ENCODE measurements at regions not wholly inside any gene's neighbourhood (a gene's known extent, or its start where the extent isn't known, plus 50 kb on each side); places are given as distances from the start of the nearest gene placed in this dataset.
"Not testable (repeated sequence)": the region's sequence is repeated elsewhere in the genome, so short reads cannot be mapped to it uniquely, and the experiment has no call there.

DNA sequence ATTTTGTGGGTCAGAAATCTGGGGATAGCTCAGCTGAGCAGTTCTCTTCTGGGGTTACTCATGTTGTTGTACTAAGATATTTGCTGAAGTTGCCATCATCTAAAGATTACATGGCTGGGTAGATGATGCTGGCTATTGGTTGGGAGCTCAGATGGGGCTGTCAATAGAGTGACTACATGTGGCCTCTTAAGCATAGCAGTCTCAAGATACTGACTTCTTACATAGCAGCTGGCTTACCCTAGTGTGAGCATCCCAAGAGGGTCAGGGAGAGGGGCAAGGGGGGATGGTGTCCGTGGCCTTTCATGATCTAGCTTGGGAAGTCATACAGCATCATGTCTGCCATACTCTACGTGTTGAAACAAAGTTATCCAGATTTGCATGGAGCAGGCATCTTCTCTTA, 90.1 kb upstream of the HMGA2 start:
- Histone ChIP-seq H3K9ac (no peak overlapping the region), H3K9me3 (peaks cover 8% of the 10 kb centered on the region), H3K27me3 (no peaks in the 10 kb centered on the region), H3K36me3 (0 out of 2 replicates have a peak, but pooled peaks cover 2% of the 10 kb centered on the region), H3K4me1 (no peaks in the 10 kb centered on the region), H3K4me3 (no peak overlapping the region), H3K27ac (no peak overlapping the region), H3K4me2 (no peak overlapping the region), H4K20me1 (no peaks in the 10 kb centered on the region)
- no peak for TF ChIP-seq Cebpa-rat (IDR thresholded peaks at IDR 0.05)

DNA sequence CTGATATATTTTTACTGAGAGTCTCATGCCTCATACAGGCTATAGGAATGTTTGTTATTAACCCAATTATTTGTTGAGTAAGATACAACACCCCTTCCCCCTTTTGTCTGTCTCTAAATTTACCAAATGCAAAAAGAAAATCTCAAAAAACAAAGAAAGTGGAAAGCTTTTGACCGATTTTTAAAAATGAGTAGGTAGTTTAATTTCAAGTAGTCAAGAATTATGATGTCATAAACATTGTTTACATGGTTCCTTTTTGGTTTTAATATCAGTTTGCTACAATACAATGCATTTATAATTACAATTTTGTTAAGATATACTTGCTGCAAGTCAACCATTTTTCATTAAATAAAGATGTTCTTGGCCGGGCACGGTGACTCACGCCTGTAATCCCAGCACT, 84.7 kb upstream of the HMGA2 start:
- no peaks in the 10 kb centered on the region for H3K36me3 ChIP-seq
- H3K27ac ChIP-seq, result no peak overlapping the region
- H3K27me3 ChIP-seq, result no peaks in the 10 kb centered on the region
- no peak overlapping the region for H3K4me3 ChIP-seq
- peaks cover 46% of the 10 kb centered on the region for H3K9me3 ChIP-seq
- TF ChIP-seq Cebpa-rat (IDR thresholded peaks at IDR 0.05), result no peak
- H3K4me1 ChIP-seq, result no peaks in the 10 kb centered on the region
- no peaks in the 10 kb centered on the region for H4K20me1 ChIP-seq
- H3K4me2 ChIP-seq, result no peak overlapping the region
- no peak overlapping the region for H3K9ac ChIP-seq

DNA sequence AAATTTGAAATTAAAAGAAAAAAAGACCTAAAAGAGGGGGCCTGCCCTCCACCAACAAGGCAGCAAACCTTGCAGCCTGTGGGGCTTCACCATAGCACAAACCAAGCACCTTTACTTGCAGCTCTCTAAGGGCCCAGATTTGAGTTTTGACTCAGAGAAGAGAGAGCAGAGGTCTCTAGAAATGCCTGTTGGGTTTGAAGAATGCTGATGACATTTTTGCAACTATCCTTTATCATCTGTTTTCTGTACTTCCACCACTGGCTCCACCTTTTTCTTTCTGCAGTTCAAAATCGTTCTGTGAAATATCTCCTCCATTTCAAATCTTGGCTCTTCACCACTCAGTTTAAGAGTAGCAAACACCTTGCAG, 83.8 kb upstream of the HMGA2 start:
- Histone ChIP-seq H3K4me3 (no peak overlapping the region), H3K4me1 (no peaks in the 10 kb centered on the region), H3K36me3 (no peaks in the 10 kb centered on the region), H3K27me3 (no peaks in the 10 kb centered on the region), H3K27ac (no peak overlapping the region), H4K20me1 (no peaks in the 10 kb centered on the region), H3K9ac (no peak overlapping the region), H3K4me2 (no peak overlapping the region), H3K9me3 (peaks cover 49% of the 10 kb centered on the region)
- no peak for TF ChIP-seq Cebpa-rat (IDR thresholded peaks at IDR 0.05)

DNA sequence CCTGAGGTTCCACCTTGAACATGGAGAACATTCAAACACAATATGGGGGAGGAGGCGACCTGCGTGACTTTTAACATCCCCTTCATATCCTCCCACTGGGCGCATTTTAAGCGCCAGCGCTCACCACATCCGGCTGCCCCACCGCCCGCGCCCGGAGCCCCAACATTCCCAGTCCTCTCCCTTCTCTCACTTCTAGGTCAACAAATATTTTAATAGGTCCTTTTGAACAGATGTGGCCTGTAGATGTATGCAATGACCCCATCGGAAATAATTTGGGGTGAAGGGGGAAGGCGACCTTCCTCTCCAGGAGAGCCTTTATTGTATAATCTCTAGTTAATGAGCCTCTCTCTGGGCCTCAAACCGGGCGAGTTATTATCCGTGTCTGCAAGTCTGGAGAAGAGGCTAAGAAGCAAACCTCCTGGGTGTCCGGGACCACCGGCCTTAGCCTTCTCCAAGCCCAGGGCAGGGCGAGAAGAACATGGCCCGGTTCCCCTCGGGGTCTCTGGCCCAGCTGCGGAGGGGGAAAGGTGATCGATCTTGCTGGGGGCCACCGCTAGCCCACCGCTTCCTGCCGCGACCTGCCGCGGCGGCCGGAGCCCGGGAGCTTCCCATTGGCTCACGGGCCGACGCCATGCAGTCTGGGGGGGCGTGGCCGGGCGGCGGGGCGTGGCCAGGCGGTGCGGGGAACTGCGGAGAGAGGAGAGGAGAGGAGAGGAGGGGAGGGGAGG, 83.2 kb upstream of the HMGA2 start:
- Histone ChIP-seq H4K20me1 (no peaks in the 10 kb centered on the region), H3K4me3 (no peak overlapping the region), H3K9me3 (peaks cover 49% of the 10 kb centered on the region), H3K4me2 (no peak overlapping the region), H3K36me3 (no peaks in the 10 kb centered on the region), H3K9ac (no peak overlapping the region), H3K4me1 (no peaks in the 10 kb centered on the region), H3K27me3 (no peaks in the 10 kb centered on the region), H3K27ac (no peak overlapping the region)
- no peak for TF ChIP-seq Cebpa-rat (IDR thresholded peaks at IDR 0.05)

DNA sequence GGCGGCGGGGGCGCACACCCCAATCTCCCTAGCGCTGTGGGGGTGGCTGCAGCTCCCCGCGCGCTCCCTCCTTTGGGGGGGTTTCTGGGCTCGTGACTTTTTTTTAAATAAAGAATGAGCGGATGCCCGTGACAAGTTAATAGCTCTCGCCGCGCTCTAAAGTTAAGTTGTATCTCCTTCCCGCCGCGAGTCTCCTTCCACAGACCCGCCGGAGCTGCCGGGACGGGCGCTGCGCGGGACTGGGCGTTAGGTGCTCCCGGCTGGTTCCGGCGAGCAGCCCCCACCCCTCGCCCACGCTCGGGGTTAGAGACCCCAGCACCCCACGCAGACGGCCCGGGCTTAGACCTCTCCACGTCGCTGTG, 82.6 kb upstream of the HMGA2 start:
- Histone ChIP-seq H3K27ac (no peak overlapping the region), H3K4me3 (no peak overlapping the region), H3K9me3 (peaks cover 49% of the 10 kb centered on the region)

DNA sequence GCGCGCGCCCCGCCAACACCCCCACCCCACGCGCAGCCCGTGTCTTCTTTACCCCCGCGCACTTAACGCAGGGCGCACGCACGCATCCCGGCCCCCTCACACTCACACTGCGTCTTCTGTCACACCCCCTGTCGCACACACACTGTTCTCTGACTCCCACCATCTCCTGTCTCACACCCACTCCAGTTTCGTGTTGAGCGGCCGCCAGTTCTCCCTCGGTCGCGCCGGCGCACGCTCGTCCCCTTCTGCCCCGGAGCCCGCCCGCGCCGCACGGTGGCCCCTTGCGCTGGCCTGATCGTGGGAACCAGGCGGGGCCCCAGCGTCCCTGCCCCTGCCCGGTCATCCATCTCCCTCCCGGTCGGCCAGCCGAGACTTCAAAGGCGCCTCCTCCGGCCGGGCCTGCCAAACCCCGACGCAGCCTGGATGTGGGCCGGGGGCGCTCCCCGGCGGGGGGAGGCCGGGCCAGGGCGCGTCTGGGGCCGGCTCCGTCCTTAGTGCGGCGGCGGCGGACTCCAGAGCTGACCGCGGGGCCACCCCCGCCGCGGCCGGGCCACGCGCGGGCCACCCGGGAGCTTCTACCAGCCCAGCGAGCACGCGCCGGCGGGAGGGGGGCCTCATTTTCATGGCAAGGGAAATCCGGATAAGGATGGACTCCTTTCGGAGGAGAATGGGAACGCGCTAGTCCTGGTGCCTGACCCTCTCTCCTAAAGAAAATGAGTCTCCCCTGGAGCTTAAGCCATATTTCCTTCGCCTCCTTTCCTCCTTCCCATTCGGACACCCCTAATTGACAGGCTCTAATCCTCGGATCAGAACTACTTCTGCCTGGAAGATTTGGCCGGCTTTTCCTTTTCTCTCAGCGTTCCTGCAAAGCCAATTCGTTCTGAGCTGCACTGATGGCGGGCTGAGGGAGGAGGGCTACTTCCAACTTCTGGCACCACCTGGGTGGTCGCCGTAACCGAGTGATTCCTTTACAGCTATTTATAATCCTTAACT, 82.0 kb upstream of the HMGA2 start:
- Histone ChIP-seq H3K4me3 (no peak overlapping the region), H3K4me1 (no peaks in the 10 kb centered on the region), H3K27ac (no peak overlapping the region), H3K9ac (no peak overlapping the region), H4K20me1 (no peaks in the 10 kb centered on the region), H3K27me3 (no peaks in the 10 kb centered on the region), H3K4me2 (no peak overlapping the region), H3K9me3 (peaks cover 49% of the 10 kb centered on the region), H3K36me3 (no peaks in the 10 kb centered on the region)
- no peak for TF ChIP-seq Cebpa-rat (IDR thresholded peaks at IDR 0.05)

More for the DNA sequence above, 82.6 kb upstream of the HMGA2 start:
- H3K4me2 ChIP-seq, result no peak overlapping the region
- H3K36me3 ChIP-seq, result no peaks in the 10 kb centered on the region
- no peak overlapping the region for H3K9ac ChIP-seq
- H3K27me3 ChIP-seq, result no peaks in the 10 kb centered on the region
- TF ChIP-seq Cebpa-rat (IDR thresholded peaks at IDR 0.05), result no peak
- H3K4me1 ChIP-seq, result no peaks in the 10 kb centered on the region
- no peaks in the 10 kb centered on the region for H4K20me1 ChIP-seq

DNA sequence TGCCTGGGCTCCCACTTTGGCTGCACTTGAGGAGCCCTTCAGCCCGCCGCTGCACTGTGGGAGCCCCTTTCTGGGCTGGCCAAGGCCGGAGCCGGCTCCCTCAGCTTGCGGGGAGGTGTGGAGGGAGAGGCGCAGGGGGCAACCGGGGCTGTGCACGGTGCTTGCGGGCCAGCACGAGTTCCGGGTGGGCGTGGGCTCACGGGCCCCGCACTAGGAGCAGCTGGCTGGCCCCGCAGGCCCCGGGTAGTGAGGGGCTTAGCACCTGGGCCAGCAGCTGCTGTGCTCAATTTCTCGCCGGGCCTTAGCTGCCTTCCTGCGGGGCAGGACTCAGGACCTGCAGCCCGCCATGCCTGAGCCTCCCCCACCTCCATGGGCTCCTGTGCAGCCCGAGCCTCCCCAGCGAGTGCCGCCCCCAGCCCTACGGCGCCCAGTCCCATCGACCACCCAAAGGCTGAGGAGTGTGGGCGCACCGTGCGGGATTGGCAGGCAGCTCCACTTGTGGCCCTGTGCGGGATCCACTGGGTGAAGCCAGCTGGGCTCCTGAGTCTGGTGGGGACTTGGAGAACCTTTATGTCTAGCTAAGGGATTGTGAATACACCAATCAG, 79.9 kb upstream of the HMGA2 start:
- H3K27ac ChIP-seq, H3K4me2 ChIP-seq: not testable (repeated sequence)

DNA sequence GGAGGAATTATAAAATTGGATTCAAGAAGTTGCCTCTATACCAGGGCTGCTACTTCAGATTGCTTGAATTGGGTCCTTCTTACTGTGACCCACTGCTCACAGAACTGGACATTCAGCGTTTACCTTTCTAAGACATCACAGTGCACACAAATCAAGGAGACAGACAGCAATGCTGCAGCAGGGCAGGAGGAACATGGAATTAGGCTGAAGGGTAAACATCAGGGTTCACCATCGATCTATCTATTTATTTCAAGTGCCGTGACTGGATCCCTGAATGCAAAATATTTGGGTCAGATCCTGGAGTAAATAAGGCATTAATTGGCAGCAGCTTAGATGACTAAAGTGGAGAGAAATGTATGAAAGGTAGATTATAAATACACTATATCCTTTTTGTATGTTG, 76.9 kb upstream of the HMGA2 start:
- H3K4me3 ChIP-seq, result no peak overlapping the region
- no peak overlapping the region for H3K4me2 ChIP-seq
- H4K20me1 ChIP-seq, result no peaks in the 10 kb centered on the region
- no peak for TF ChIP-seq Cebpa-rat (IDR thresholded peaks at IDR 0.05)
- H3K27me3 ChIP-seq, result no peaks in the 10 kb centered on the region
- H3K9ac ChIP-seq, result no peak overlapping the region
- peaks cover 23% of the 10 kb centered on the region for H3K9me3 ChIP-seq
- H3K27ac ChIP-seq, result no peak overlapping the region
- no peaks in the 10 kb centered on the region for H3K4me1 ChIP-seq
- no peaks in the 10 kb centered on the region for H3K36me3 ChIP-seq

More for the DNA sequence above, 79.9 kb upstream of the HMGA2 start:
- H3K36me3 ChIP-seq, H3K27me3 ChIP-seq, H3K9ac ChIP-seq, H3K4me3 ChIP-seq, H3K4me1 ChIP-seq, H4K20me1 ChIP-seq: not testable (repeated sequence)
- peaks cover 44% of the 10 kb centered on the region for H3K9me3 ChIP-seq

DNA sequence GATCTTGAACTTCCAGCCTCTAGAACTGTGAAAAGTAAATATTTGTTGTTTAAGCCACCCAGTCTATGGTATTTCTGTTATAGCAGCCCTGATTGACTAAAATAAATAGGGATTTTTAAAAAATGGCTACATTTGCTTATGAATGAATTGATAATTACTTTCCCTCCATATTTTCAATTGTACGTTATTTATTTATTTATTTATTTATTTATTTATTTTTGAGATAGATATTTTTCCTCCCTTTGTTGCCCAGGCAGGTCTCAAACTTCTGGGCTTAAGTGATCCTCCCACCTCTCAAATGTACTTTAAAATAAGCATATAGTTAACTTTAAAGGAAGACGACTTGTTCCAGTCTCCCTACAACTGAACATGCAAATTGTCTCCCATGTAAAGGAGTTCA, 76.0 kb upstream of the HMGA2 start:
- no peaks in the 10 kb centered on the region for H4K20me1 ChIP-seq
- no peak overlapping the region for H3K9ac ChIP-seq
- H3K4me1 ChIP-seq, result no peaks in the 10 kb centered on the region
- H3K27me3 ChIP-seq, result no peaks in the 10 kb centered on the region
- H3K4me2 ChIP-seq, result no peak overlapping the region
- peaks cover 13% of the 10 kb centered on the region for H3K9me3 ChIP-seq
- H3K4me3 ChIP-seq, result no peak overlapping the region
- H3K27ac ChIP-seq, result no peak overlapping the region
- H3K36me3 ChIP-seq, result no peaks in the 10 kb centered on the region
- TF ChIP-seq Cebpa-rat (IDR thresholded peaks at IDR 0.05), result no peak

DNA sequence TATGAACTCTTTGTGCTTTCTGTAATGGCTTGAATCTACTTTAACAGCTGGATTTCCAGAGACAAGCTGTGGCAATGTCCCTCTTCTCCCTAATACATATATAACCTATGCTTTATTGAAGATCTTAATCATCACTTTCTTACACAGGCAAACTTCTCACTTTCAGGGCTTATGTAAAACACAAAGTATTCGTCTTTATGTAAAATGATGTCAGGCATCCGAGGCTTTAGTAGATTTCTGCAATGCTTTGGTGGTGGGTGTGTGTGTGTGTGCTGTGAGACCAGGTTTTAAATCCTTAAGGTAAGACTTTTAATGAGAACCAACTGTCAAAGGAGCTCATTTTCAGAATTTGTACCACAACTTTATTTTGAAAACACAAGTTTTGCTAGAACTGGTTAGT, 70.0 kb upstream of the HMGA2 start:
- Histone ChIP-seq H3K27me3 (no peaks in the 10 kb centered on the region), H3K27ac (no peak overlapping the region), H3K4me3 (no peak overlapping the region), H4K20me1 (no peaks in the 10 kb centered on the region), H3K9ac (no peak overlapping the region), H3K9me3 (no peaks in the 10 kb centered on the region), H3K4me2 (no peak overlapping the region), H3K4me1 (no peaks in the 10 kb centered on the region), H3K36me3 (no peaks in the 10 kb centered on the region)
- TF ChIP-seq Cebpa-rat (IDR thresholded peaks at IDR 0.05), result no peak

All from BLaER1 (cell line).